ENCODE measurements at regions not wholly inside any gene's neighbourhood (a gene's known extent, or its start where the extent isn't known, plus 50 kb on each side); places are given as distances from the start of the nearest gene placed in this dataset.
"Not testable (repeated sequence)": the region's sequence is repeated elsewhere in the genome, so short reads cannot be mapped to it uniquely, and the experiment has no call there.

DNA sequence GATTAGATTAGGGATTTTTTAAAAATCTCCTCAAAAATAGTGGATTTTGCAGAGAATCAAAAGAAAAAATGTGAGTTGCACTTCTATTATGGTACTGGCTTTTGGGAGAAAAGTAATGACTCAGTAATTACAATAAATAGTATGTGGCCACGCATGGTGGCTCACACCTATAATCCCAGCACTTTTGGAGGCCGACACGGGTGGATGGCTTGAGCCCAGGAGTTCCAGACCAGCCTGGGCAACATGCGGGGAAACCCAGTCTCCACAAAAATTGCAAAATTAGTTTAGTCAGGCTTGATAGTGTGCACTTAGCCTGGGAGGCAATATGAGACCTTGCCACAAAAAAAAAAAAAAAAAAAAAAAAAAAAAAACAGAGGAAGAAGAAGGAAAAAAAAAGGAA, 1098.2 kb downstream of the ZPLD1 start:
- Histone ChIP-seq H3K9me3 (ENCODE audit: control insufficient read depth, insufficient read depth, low read length) (no peaks in the 10 kb centered on the region), H3K4me1 (ENCODE audit: control insufficient read depth, insufficient read depth, low read length) (no peaks in the 10 kb centered on the region), H3K4me3 (ENCODE audit: low read length) (no peak overlapping the region), H3K27ac (ENCODE audit: low read length) (no peak overlapping the region), H3K36me3 (ENCODE audit: control insufficient read depth, insufficient read depth, low read length) (no peaks in the 10 kb centered on the region), H3K27me3 (ENCODE audit: control insufficient read depth, insufficient read depth, low read length) (no peaks in the 10 kb centered on the region)
- Mint-ChIP-seq H3K4me3 (no peak overlapping the region), H3K4me1 (no peaks in the 10 kb centered on the region), H3K9me3 (peaks cover 12% of the 10 kb centered on the region in 2 donors), H3K27me3 (ENCODE audit: low read depth in 2 of 2) (no peaks in the 10 kb centered on the region), H3K36me3 (no peaks in the 10 kb centered on the region), H3K27ac (no peak overlapping the region)
- 90% methylated on average over 4 of the region's 4 CpGs for WGBS (ENCODE audit: insufficient coverage)
- intact Hi-C loops (cut with micrococcal nuclease) = no loop called here
- TF ChIP-seq, protein P1, sequence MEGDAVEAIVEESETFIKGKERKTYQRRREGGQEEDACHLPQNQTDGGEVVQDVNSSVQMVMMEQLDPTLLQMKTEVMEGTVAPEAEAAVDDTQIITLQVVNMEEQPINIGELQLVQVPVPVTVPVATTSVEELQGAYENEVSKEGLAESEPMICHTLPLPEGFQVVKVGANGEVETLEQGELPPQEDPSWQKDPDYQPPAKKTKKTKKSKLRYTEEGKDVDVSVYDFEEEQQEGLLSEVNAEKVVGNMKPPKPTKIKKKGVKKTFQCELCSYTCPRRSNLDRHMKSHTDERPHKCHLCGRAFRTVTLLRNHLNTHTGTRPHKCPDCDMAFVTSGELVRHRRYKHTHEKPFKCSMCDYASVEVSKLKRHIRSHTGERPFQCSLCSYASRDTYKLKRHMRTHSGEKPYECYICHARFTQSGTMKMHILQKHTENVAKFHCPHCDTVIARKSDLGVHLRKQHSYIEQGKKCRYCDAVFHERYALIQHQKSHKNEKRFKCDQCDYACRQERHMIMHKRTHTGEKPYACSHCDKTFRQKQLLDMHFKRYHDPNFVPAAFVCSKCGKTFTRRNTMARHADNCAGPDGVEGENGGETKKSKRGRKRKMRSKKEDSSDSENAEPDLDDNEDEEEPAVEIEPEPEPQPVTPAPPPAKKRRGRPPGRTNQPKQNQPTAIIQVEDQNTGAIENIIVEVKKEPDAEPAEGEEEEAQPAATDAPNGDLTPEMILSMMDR (IDR thresholded peaks at IDR 0.05) = no peak
- no peak for DNase-seq
- ATAC-seq = no peak

DNA sequence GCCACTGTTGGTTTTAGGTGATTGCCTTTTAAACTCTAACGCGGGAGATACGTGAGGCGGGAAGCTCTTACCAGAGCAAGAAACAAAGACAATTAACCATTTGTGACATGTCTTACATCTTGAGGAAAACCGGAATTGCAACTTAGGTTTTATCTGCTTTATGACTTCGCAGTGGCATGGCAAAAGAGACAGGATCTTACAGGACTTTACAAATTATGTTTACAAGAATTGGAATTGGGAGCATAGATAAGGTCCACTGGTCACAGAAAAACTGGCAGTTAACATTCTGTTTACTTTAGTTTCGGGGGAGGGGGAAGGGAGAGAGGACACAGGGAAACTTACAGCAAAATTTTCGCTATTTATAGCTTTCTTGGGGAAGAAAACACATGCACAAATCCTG, 1119.6 kb downstream of the ZPLD1 start:
- H3K27ac ChIP-seq (ENCODE audit: low read length) = no peak overlapping the region
- no peaks in the 10 kb centered on the region for H3K36me3 Mint-ChIP-seq
- TF ChIP-seq, protein P1 (IDR thresholded peaks at IDR 0.05) = no peak
- no peak for ATAC-seq
- WGBS (ENCODE audit: insufficient coverage) = 80% methylated on average over 8 of the region's 8 CpGs
- no peak overlapping the region for H3K27ac Mint-ChIP-seq
- no peaks in the 10 kb centered on the region for H3K27me3 ChIP-seq (ENCODE audit: control insufficient read depth, insufficient read depth, low read length)
- H3K36me3 ChIP-seq (ENCODE audit: control insufficient read depth, insufficient read depth, low read length) = no peaks in the 10 kb centered on the region
- H3K9me3 Mint-ChIP-seq = peaks cover 9 to 13% of the 10 kb centered on the region in 2 donors
- H3K4me3 Mint-ChIP-seq = no peak overlapping the region
- intact Hi-C loops (cut with micrococcal nuclease) = no loop called here
- H3K4me1 ChIP-seq (ENCODE audit: control insufficient read depth, insufficient read depth, low read length) = no peaks in the 10 kb centered on the region
- no peaks in the 10 kb centered on the region for H3K9me3 ChIP-seq (ENCODE audit: control insufficient read depth, insufficient read depth, low read length)
- no peaks in the 10 kb centered on the region for H3K4me1 Mint-ChIP-seq
- H3K27me3 Mint-ChIP-seq (ENCODE audit: low read depth in 2 of 2) = no peaks in the 10 kb centered on the region
- H3K4me3 ChIP-seq (ENCODE audit: low read length) = no peak overlapping the region
- no peak for DNase-seq

DNA sequence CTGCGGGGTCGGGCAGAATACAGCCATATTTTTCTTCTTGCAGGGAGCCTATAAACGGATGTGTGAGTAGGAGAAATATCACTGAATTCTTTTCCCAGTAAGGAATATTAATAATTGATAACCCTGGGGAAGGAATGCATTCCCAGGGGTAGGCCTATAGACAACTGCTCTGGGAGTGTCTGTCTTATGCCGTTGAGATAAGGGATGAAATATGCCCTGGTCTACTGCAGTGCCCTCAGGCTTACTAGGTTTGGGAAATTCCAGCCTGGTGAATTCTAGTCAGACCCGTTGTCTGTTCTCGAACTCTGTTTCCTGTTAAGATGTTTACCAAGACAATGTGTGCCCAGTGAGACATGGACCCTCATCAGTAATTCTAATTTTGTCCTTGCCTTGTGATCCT, 1129.3 kb downstream of the ZPLD1 start:
- H3K27me3 ChIP-seq (ENCODE audit: control insufficient read depth, insufficient read depth, low read length); H3K36me3 ChIP-seq (ENCODE audit: control insufficient read depth, insufficient read depth, low read length); H3K4me3 Mint-ChIP-seq; H3K9me3 ChIP-seq (ENCODE audit: control insufficient read depth, insufficient read depth, low read length); H3K27ac Mint-ChIP-seq; H3K27ac ChIP-seq (ENCODE audit: low read length); H3K4me1 Mint-ChIP-seq; ATAC-seq; DNase-seq; H3K9me3 Mint-ChIP-seq; H3K4me3 ChIP-seq (ENCODE audit: low read length); H3K27me3 Mint-ChIP-seq (ENCODE audit: low read depth in 2 of 2); intact Hi-C loops (cut with micrococcal nuclease); H3K4me1 ChIP-seq (ENCODE audit: control insufficient read depth, insufficient read depth, low read length); H3K36me3 Mint-ChIP-seq: not testable (repeated sequence)
- 90% methylated on average over 5 of the region's 6 CpGs for WGBS (ENCODE audit: insufficient coverage)

DNA sequence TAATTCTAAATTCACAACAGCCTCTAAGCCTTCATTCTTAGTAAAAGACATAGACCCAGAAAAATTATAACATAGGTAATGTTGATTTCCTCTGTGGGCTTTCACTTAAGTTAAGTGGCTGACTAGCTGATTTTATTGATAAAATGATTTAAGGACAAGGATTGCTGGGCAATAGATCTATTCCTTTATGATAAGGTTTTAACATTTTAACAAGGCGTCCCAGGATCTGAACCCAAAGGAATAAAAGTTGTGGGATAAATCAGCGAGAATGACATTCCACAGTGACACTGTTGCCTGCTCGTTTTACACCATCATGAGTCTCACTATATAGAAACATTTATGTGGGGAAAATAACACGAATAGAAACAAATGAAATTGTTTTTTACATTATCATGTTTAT, 1151.0 kb downstream of the ZPLD1 start:
- H3K9me3 Mint-ChIP-seq = peaks cover 8 to 10% of the 10 kb centered on the region in 2 donors
- no peaks in the 10 kb centered on the region for H3K27me3 ChIP-seq (ENCODE audit: control insufficient read depth, insufficient read depth, low read length)
- H3K36me3 ChIP-seq (ENCODE audit: control insufficient read depth, insufficient read depth, low read length) = no peaks in the 10 kb centered on the region
- H3K4me1 Mint-ChIP-seq = no peaks in the 10 kb centered on the region
- no peak overlapping the region for H3K27ac Mint-ChIP-seq
- no peak overlapping the region for H3K4me3 Mint-ChIP-seq
- TF ChIP-seq, protein P1 (IDR thresholded peaks at IDR 0.05) = no peak
- H3K27ac ChIP-seq (ENCODE audit: low read length) = no peak overlapping the region
- H3K4me1 ChIP-seq (ENCODE audit: control insufficient read depth, insufficient read depth, low read length) = no peaks in the 10 kb centered on the region
- H3K27me3 Mint-ChIP-seq (ENCODE audit: low read depth in 2 of 2) = no peaks in the 10 kb centered on the region
- DNase-seq (no peak), ATAC-seq (no peak)
- H3K9me3 ChIP-seq (ENCODE audit: control insufficient read depth, insufficient read depth, low read length) = no peaks in the 10 kb centered on the region
- H3K4me3 ChIP-seq (ENCODE audit: low read length) = no peak overlapping the region
- H3K36me3 Mint-ChIP-seq = no peaks in the 10 kb centered on the region
- intact Hi-C loops (cut with micrococcal nuclease) = no loop called here
- WGBS (ENCODE audit: insufficient coverage) = 86% methylated on average over 3 of the region's 4 CpGs
